ENCODE measurements at regions not wholly inside any gene's neighbourhood (a gene's known extent, or its start where the extent isn't known, plus 50 kb on each side); places are given as distances from the start of the nearest gene placed in this dataset.

DNA sequence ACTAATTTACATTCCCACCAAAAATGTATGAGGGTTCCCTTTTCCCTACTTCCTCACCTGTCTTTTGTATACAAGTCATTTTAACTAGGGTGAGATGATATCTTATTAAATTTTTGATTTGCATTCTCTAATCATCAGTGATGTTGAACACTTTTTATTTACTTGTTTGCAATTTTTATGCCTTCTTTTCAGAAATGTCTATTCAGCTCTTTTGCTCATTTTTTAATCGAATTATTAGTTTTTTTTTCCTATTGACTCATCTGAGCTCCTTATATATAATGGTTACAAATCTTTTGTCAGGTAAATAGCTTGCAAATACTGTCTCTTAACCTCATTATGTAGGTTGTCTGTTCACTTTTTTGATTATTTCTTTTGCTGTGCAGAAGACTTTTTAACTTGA lies 269.4 kb downstream of the CDH19 start:
- H3K9me2 ChIP-seq (replicated peaks; ENCODE audit: insufficient read depth, low read length) = no peaks in the 10 kb centered on the region
- no peaks in the 10 kb centered on the region for H3K27me3 ChIP-seq (ENCODE audit: low read length)
- H3K36me3 ChIP-seq (ENCODE audit: low read length) = no peaks in the 10 kb centered on the region
- H3F3A ChIP-seq (ENCODE audit: insufficient read depth) = no peaks in the 10 kb centered on the region
- no peaks in the 10 kb centered on the region for H4K20me1 ChIP-seq (ENCODE audit: low read depth, low read length)
- no peak overlapping the region for H3K9ac ChIP-seq (ENCODE audit: low read length)
- no peaks in the 10 kb centered on the region for H3K9me3 ChIP-seq (ENCODE audit: insufficient read depth, low read length)
- H3K27ac ChIP-seq (ENCODE audit: low read depth, low read length) = no peak overlapping the region
- no peak overlapping the region for H3K4me2 ChIP-seq (ENCODE audit: low read depth, low read length, poor library complexity, severe bottlenecking)
- H3K79me2 ChIP-seq (ENCODE audit: insufficient read depth, low read length) = no peaks in the 10 kb centered on the region
- H2AFZ ChIP-seq (ENCODE audit: low read depth, low read length, severe bottlenecking) = no peak overlapping the region
- no peak overlapping the region for H3K4me3 ChIP-seq (ENCODE audit: insufficient read depth, low read length, poor library complexity, severe bottlenecking)
- TF ChIP-seq, protein P1, sequence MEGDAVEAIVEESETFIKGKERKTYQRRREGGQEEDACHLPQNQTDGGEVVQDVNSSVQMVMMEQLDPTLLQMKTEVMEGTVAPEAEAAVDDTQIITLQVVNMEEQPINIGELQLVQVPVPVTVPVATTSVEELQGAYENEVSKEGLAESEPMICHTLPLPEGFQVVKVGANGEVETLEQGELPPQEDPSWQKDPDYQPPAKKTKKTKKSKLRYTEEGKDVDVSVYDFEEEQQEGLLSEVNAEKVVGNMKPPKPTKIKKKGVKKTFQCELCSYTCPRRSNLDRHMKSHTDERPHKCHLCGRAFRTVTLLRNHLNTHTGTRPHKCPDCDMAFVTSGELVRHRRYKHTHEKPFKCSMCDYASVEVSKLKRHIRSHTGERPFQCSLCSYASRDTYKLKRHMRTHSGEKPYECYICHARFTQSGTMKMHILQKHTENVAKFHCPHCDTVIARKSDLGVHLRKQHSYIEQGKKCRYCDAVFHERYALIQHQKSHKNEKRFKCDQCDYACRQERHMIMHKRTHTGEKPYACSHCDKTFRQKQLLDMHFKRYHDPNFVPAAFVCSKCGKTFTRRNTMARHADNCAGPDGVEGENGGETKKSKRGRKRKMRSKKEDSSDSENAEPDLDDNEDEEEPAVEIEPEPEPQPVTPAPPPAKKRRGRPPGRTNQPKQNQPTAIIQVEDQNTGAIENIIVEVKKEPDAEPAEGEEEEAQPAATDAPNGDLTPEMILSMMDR (IDR thresholded peaks at IDR 0.05; ENCODE audit: insufficient read depth, low read length, poor library complexity, severe bottlenecking) = no peak
- TF ChIP-seq EZH2phosphoT487 (conservative IDR thresholded peaks at IDR 0.05; ENCODE audit: low read length) = no peak

GRCh38 chr18:66329716-66330115 lies 274.2 kb downstream of the CDH19 start:
- Histone ChIP-seq H3K4me3 (ENCODE audit: insufficient read depth, low read length, poor library complexity, severe bottlenecking) (no peak overlapping the region), H3K9ac (ENCODE audit: low read length) (no peak overlapping the region), H3K4me2 (ENCODE audit: low read depth, low read length, poor library complexity, severe bottlenecking) (no peak overlapping the region), H3K27ac (ENCODE audit: low read depth, low read length) (no peak overlapping the region), H3F3A (ENCODE audit: insufficient read depth) (no peaks in the 10 kb centered on the region), H2AFZ (ENCODE audit: low read depth, low read length, severe bottlenecking) (no peak overlapping the region), H3K9me3 (ENCODE audit: insufficient read depth, low read length) (no peaks in the 10 kb centered on the region), H3K9me2 (replicated peaks; ENCODE audit: insufficient read depth, low read length) (no peaks in the 10 kb centered on the region), H3K79me2 (ENCODE audit: insufficient read depth, low read length) (no peaks in the 10 kb centered on the region), H4K20me1 (ENCODE audit: low read depth, low read length) (no peaks in the 10 kb centered on the region), H3K36me3 (ENCODE audit: low read length) (no peaks in the 10 kb centered on the region), H3K27me3 (ENCODE audit: low read length) (no peaks in the 10 kb centered on the region)
- TF ChIP-seq, protein P1 (IDR thresholded peaks at IDR 0.05; ENCODE audit: insufficient read depth, low read length, poor library complexity, severe bottlenecking) = no peak
- no peak for TF ChIP-seq EZH2phosphoT487 (conservative IDR thresholded peaks at IDR 0.05; ENCODE audit: low read length)

GRCh38 chr18:66328296-66328878 lies 275.5 kb downstream of the CDH19 start:
- TF ChIP-seq EZH2phosphoT487 (conservative IDR thresholded peaks at IDR 0.05; ENCODE audit: low read length) = no peak
- TF ChIP-seq, protein P1 (IDR thresholded peaks at IDR 0.05; ENCODE audit: insufficient read depth, low read length, poor library complexity, severe bottlenecking) = no peak
- H3K27ac ChIP-seq (ENCODE audit: low read depth, low read length) = no peak overlapping the region

More at GRCh38 chr18:66328296-66328878, 275.5 kb downstream of the CDH19 start:
- Histone ChIP-seq H3K36me3 (ENCODE audit: low read length) (no peaks in the 10 kb centered on the region), H4K20me1 (ENCODE audit: low read depth, low read length) (no peaks in the 10 kb centered on the region), H3K79me2 (ENCODE audit: insufficient read depth, low read length) (no peaks in the 10 kb centered on the region), H3F3A (ENCODE audit: insufficient read depth) (no peaks in the 10 kb centered on the region), H2AFZ (ENCODE audit: low read depth, low read length, severe bottlenecking) (no peak overlapping the region), H3K4me3 (ENCODE audit: insufficient read depth, low read length, poor library complexity, severe bottlenecking) (no peak overlapping the region), H3K9me2 (replicated peaks; ENCODE audit: insufficient read depth, low read length) (no peaks in the 10 kb centered on the region), H3K4me2 (ENCODE audit: low read depth, low read length, poor library complexity, severe bottlenecking) (no peak overlapping the region), H3K27me3 (ENCODE audit: low read length) (no peaks in the 10 kb centered on the region), H3K9me3 (ENCODE audit: insufficient read depth, low read length) (no peaks in the 10 kb centered on the region), H3K9ac (ENCODE audit: low read length) (no peak overlapping the region)
